Prostate gland (tissue), 2 donors: ENCODE measurements at regions not wholly inside any gene's neighbourhood (a gene's known extent, or its start where the extent isn't known, plus 50 kb on each side); places are given as distances from the start of the nearest gene placed in this dataset.
A peak's percentile ranks its signal among the peaks of the same experiment; 100 is the strongest.

Source experiments
- POLR2A ChIP-seq: fragments of 450-650 bp; IDR thresholded peaks from one replicate; pipeline ENCODE4 v1.6.1; 2016; ENCODE audit warnings: antibody characterized with exemption, mild to moderate bottlenecking
- POLR2AphosphoS5 ChIP-seq: sonication (generic); formaldehyde crosslinking; IDR thresholded peaks from one replicate; pipeline ENCODE4 v1.6.1; 2017; ENCODE audit warnings: antibody characterized with exemption
- TF ChIP-seq, protein P1 (sequence below), 4 experiments: fragments of 200-600 bp in 2 of 4; fragments of 450-650 bp in 2 of 4; sonication (generic) in 2 of 4; IDR thresholded peaks; 1 replicate in 3 of 4; 2 replicates in 1 of 4; pipeline ENCODE4 v1.5.1; 2016 to 2019; ENCODE audit warnings: antibody characterized with exemption in 4 of 4, mild to moderate bottlenecking in 2 of 4, moderate library complexity in 2 of 4

DNA sequence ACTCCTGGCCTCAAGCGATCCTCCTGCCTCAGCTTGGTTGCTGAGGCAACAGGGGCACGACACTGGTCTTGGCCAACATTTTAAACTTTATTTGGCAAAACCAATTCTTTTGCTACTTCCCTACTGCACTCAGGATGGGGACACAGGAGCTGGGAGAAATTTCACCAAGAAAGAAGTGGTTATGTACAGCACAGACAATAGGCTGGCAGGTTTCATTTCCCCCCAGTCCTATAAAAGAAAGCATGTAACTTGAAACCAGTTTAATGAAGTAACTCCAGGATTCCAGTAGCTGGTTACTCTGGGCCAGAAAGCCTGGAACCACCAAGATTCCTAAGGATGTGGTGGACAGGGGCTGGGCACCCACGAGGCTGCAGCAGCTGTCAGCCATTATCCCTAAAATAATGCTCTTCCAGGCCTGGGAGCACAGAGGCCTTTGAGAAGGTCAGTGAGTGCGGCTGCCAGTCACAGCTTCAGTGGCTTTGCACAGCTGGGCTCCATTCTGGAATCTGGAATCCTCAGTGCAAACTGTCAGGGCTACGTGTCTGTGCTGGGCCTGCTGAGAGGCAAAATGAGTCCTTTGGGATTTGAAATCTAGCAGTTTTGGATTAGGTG lies 142.3 kb upstream of the ITGA6 start:
- no peak for TF ChIP-seq POLR2A
- TF ChIP-seq, protein P1, sequence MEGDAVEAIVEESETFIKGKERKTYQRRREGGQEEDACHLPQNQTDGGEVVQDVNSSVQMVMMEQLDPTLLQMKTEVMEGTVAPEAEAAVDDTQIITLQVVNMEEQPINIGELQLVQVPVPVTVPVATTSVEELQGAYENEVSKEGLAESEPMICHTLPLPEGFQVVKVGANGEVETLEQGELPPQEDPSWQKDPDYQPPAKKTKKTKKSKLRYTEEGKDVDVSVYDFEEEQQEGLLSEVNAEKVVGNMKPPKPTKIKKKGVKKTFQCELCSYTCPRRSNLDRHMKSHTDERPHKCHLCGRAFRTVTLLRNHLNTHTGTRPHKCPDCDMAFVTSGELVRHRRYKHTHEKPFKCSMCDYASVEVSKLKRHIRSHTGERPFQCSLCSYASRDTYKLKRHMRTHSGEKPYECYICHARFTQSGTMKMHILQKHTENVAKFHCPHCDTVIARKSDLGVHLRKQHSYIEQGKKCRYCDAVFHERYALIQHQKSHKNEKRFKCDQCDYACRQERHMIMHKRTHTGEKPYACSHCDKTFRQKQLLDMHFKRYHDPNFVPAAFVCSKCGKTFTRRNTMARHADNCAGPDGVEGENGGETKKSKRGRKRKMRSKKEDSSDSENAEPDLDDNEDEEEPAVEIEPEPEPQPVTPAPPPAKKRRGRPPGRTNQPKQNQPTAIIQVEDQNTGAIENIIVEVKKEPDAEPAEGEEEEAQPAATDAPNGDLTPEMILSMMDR (IDR thresholded peaks at IDR 0.05) = no peak
- peak; percentile 5 for TF ChIP-seq POLR2AphosphoS5
